K562 (cell line): ENCODE measurements at regions not wholly inside any gene's neighbourhood (a gene's known extent, or its start where the extent isn't known, plus 50 kb on each side); places are given as distances from the start of the nearest gene placed in this dataset.

ENCODE experiments used
- ATAC-seq: fragments of 200-7000 bp; cut with Tn5 transposase; 3 replicates; pipeline ENCODE4 v1.9.1; 2020; ENCODE audit warnings: moderate library complexity
- BruUV-seq: library from RNA; stranded (reverse); fragments of 400-500 nt; replicated peaks from 2 replicates; lab custom pipeline; 2021; lab: Mats Ljungman, UMichigan
- CTCF ChIA-PET: fragments of 300-600 bp; formaldehyde crosslinking; extraction: SDS; loops from one replicate; lab custom pipeline; 2021; ENCODE audit warnings: low intra/inter-chr PET ratio; lab: Yijun Ruan, JAX
- POLR2A ChIA-PET: fragments of 300-600, 350-650 bp; sonication (Branson Sonifier 250); formaldehyde crosslinking; extraction: SDS; loops from one replicate; lab custom pipeline; 2021; ENCODE audit warnings: antibody characterized with exemption, inconsistent platforms; lab: Yijun Ruan, JAX
- DNase-seq, 4 experiments: peaks; one replicate each; pipeline versions ENCODE4 v3.0.0 to v3.0.0-alpha.2; 2011 to 2018; ENCODE audit warnings: low spot score in 3 of 4, mixed read lengths in 3 of 4; ENCODE audit errors: extremely low read depth in 1 of 4
- FAIRE-seq: peaks from 2 replicates; lab custom pipeline; 2011; peaks lifted over from hg19 to GRCh38; lab: Jason Lieb, UNC
- H2AFZ ChIP-seq: 2 replicates; pipeline ENCODE4 v1.6.0; 2011; ENCODE audit warnings: low read depth, low read length, control low read depth, inconsistent platforms
- H3K27ac ChIP-seq: fragments of 200-600 bp; 3 replicates; pipeline ENCODE4 v1.8.0; 2011; ENCODE audit warnings: low read depth, mild to moderate bottlenecking, control low read depth, inconsistent platforms, low read length, moderate library complexity, mixed read lengths; ENCODE audit errors: extremely low read depth
- H3K27me3 ChIP-seq, 2 experiments: fragments of 300-600 bp in 1 of 2; 2 replicates in 1 of 2; 3 replicates in 1 of 2; pipeline versions ENCODE4 v1.6.0 to v1.8.0; 2011; ENCODE audit warnings: inconsistent platforms in 2 of 2, low read length in 2 of 2, mild to moderate bottlenecking in 1 of 2, mixed read lengths in 1 of 2, moderate library complexity in 1 of 2; ENCODE audit not compliant: control insufficient read depth in 2 of 2, insufficient read depth in 2 of 2
- H3K36me3 ChIP-seq: fragments of 300-600 bp; 3 replicates; pipeline ENCODE4 v1.8.0; 2011; ENCODE audit warnings: mild to moderate bottlenecking, low read length, inconsistent platforms; ENCODE audit not compliant: control insufficient read depth, insufficient read depth
- H3K4me1 ChIP-seq, 2 experiments: fragments of 200-600 bp in 1 of 2; replicated peaks in 1 of 2; 2 replicates in 1 of 2; 3 replicates in 1 of 2; pipeline versions ENCODE4 v1.5.1 to v1.8.0; 2011; ENCODE audit warnings: inconsistent platforms in 2 of 2, low read length in 2 of 2, mild to moderate bottlenecking in 1 of 2, mixed read lengths in 1 of 2, moderate library complexity in 1 of 2; ENCODE audit not compliant: control insufficient read depth in 2 of 2, insufficient read depth in 2 of 2
- H3K4me2 ChIP-seq: 2 replicates; pipeline ENCODE4 v1.6.1; 2011; ENCODE audit warnings: low read length, control low read depth, inconsistent platforms, mixed read lengths; ENCODE audit not compliant: insufficient read depth
- H3K4me3 ChIP-seq: fragments of 200-600 bp; sonication (generic), shearing (Covaris generic); 2 replicates; pipeline ENCODE4 v1.5.1; 2016; ENCODE audit warnings: control low read depth, inconsistent platforms
- H3K79me2 ChIP-seq: fragments of 200-600 bp; 3 replicates; pipeline ENCODE4 v1.8.0; 2011; ENCODE audit warnings: low read length, inconsistent platforms; ENCODE audit not compliant: control insufficient read depth, insufficient read depth
- H3K9ac ChIP-seq, 2 experiments: 2 replicates each; pipeline versions ENCODE4 v1.6.0 to v1.6.1; 2011; ENCODE audit warnings: low read depth in 2 of 2, low read length in 2 of 2, control low read depth in 1 of 2, inconsistent platforms in 1 of 2, mild to moderate bottlenecking in 1 of 2, mixed read lengths in 1 of 2; ENCODE audit not compliant: insufficient read depth in 1 of 2
- H3K9me1 ChIP-seq: one replicate; pipeline ENCODE4 v1.6.0; 2011; ENCODE audit warnings: inconsistent platforms, mild to moderate bottlenecking, low read length, moderate library complexity; ENCODE audit not compliant: control insufficient read depth, insufficient read depth
- H3K9me3 ChIP-seq: replicated peaks from 2 replicates; pipeline ENCODE4 v1.5.1; 2011; ENCODE audit warnings: low read depth, low read length, inconsistent platforms; ENCODE audit not compliant: control insufficient read depth, insufficient read depth
- H4K20me1 ChIP-seq: replicated peaks from 2 replicates; pipeline ENCODE4 v1.6.1; 2011; ENCODE audit warnings: low read length, inconsistent platforms, mixed read lengths; ENCODE audit not compliant: control insufficient read depth, insufficient read depth
- ARID1B ChIP-seq: fragments of 450-650 bp; IDR thresholded peaks from 2 replicates; pipeline ENCODE4 v1.6.1; 2016; ENCODE audit warnings: antibody characterized with exemption, mild to moderate bottlenecking, inconsistent platforms
- CEBPG ChIP-seq, 3 experiments: fragments of 200-800 bp in 1 of 3; sonication (Bioruptor generic) in 1 of 3; sonication (generic) in 1 of 3; formaldehyde crosslinking in 1 of 3; IDR thresholded peaks in 2 of 3; conservative IDR thresholded peaks in 1 of 3; 2 replicates each; pipeline versions ENCODE4 v1.6.1 to v1.8.0; 2016 to 2022; ENCODE audit warnings: missing compliant biosample characterization in 2 of 3, missing genetic modification characterization in 2 of 3, mild to moderate bottlenecking in 1 of 3, missing genetic modification reagents in 1 of 3
- CTBP1 ChIP-seq: fragments of 450-650 bp; IDR thresholded peaks from 2 replicates; pipeline ENCODE4 v1.6.1; 2016; ENCODE audit warnings: borderline replicate concordance
- CTCF ChIP-seq, 3 experiments: IDR thresholded peaks in 2 of 3; conservative IDR thresholded peaks in 1 of 3; 2 replicates each; pipeline ENCODE4 v1.5.1; 2011 to 2012; ENCODE audit warnings: low read length in 3 of 3, mild to moderate bottlenecking in 3 of 3, control low read depth in 2 of 3, improper control_type of control experiment in 1 of 3, inconsistent platforms in 1 of 3, low read depth in 1 of 3, mixed read lengths in 1 of 3, moderate library complexity in 1 of 3; ENCODE audit not compliant: insufficient read depth in 2 of 3
- RAD21 ChIP-seq, 2 experiments: fragments of 250-450 bp in 1 of 2; fragments of 450-650 bp in 1 of 2; sonication (Bioruptor Pico) in 1 of 2; formaldehyde crosslinking in 1 of 2; IDR thresholded peaks in 1 of 2; conservative IDR thresholded peaks in 1 of 2; 2 replicates each; pipeline versions ENCODE4 v1.4.0 to v1.8.0; 2020 to 2022; ENCODE audit warnings: mild to moderate bottlenecking in 2 of 2, moderate library complexity in 1 of 2
- STAT6 ChIP-seq: sonication (generic); formaldehyde crosslinking; IDR thresholded peaks from 2 replicates; pipeline ENCODE4 v1.8.1; 2023; ENCODE audit warnings: mild to moderate bottlenecking, missing genetic modification reagents
- SUPT5H ChIP-seq: fragments of 450-650 bp; IDR thresholded peaks from 2 replicates; pipeline ENCODE4 v1.6.1; 2016
- WGBS: fragments of 100-300 bp; shearing (Covaris generic); methylation state at CpG from one replicate; pipeline ENCODE4 v1.1.6; 2016; ENCODE audit warnings: low coverage, mixed read lengths; ENCODE audit not compliant: insufficient coverage; ENCODE audit errors: missing lambda C conversion rate; 5-methylcytosine and 5-hydroxymethylcytosine counted together
- in situ Hi-C: fragments of 300-500 bp; cut with MboI; formaldehyde crosslinking; loops from 4 replicates; pipeline ENCODE4 v1.15.0; 2018; ENCODE audit warnings: inconsistent platforms, mixed read lengths
- intact Hi-C: fragments of 100-400 bp; cut with micrococcal nuclease; formaldehyde crosslinking; loops from 2 replicates; pipeline ENCODE4 v1.14.2; 2022
- TF ChIP-seq, protein P1 (sequence below): sonication (generic); formaldehyde crosslinking; IDR thresholded peaks from 2 replicates; pipeline ENCODE4 v1.8.0; 2022; ENCODE audit warnings: mild to moderate bottlenecking, missing genetic modification reagents

DNA sequence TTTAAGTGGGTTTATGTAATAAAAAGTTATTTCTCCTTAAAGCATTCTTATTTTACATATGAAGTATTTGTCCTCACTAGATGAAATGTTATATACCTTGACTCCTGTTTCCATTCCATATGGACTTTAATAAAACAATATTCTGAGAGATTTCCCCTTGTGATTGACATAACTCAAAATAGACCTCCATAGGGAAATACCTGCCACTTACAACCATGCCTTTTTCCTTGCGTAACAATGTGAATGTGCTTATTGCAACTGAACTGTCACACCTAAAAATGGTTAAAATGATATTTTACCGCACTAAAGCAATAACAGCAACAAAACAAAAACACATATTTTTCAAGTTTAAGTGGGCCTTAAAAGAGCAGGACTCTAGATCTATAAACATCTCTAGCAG lies 70.3 kb upstream of the TGIF1 start (continued):
- TF ChIP-seq STAT6 (CRISPR knock-in tag), result no peak

GRCh38 chr18:3380384-3380961 lies 69.5 kb upstream of the TGIF1 start:
- no peak overlapping the region for H3K4me3 ChIP-seq
- ChIA-PET POLR2A (interaction anchor here (0.5 to 1.3 kb wide), 3 partner anchors 10 to 298 kb away, joined by 3 to 5 read pairs (median 3); no protein-coding TSS in a partner anchor), CTCF (no interaction called here)
- 26% methylated on average over 10 of the region's 10 CpGs for WGBS
- in situ Hi-C loops, result no loop called here
- intact Hi-C loops, result no loop called here
- peak; percentile 78 for FAIRE-seq
- DNase-seq, result peak in 1 of 4 experiments; percentile 54
- H4K20me1 ChIP-seq, result no peaks in the 10 kb centered on the region
- no peaks in the 10 kb centered on the region for H3K9me3 ChIP-seq
- H2AFZ ChIP-seq, result peak overlapping the region; percentile 24
- no peak overlapping the region for H3K27ac ChIP-seq
- H3K4me2 ChIP-seq, result peak overlapping the region; percentile 22; the same call in 1 of the 2 replicates
- H3K9me1 ChIP-seq, result no peaks in the 10 kb centered on the region
- no peaks in the 10 kb centered on the region for H3K79me2 ChIP-seq
- H3K36me3 ChIP-seq, result no peaks in the 10 kb centered on the region
- ATAC-seq, result peak; percentile 39
- peaks cover 0 to 10% of the 10 kb centered on the region in 2 experiments; a peak in 3 of 5 replicates for H3K4me1 ChIP-seq
- no peak overlapping the region for H3K9ac ChIP-seq
- BruUV-seq, result no TSS peak
- no peaks in the 10 kb centered on the region for H3K27me3 ChIP-seq
- no peak for TF ChIP-seq CEBPG (CRISPR knock-in tag; IDR thresholded peaks at IDR 0.05)
- 0 out of 4 replicates have a peak, but pooled peaks of 1 of the 2 experiments have one; percentile 9 for TF ChIP-seq CEBPG (tag; conservative IDR thresholded peaks at IDR 0.05 in 1 of 2, IDR thresholded peaks at IDR 0.05 in 1 of 2)
- TF ChIP-seq, protein P1, sequence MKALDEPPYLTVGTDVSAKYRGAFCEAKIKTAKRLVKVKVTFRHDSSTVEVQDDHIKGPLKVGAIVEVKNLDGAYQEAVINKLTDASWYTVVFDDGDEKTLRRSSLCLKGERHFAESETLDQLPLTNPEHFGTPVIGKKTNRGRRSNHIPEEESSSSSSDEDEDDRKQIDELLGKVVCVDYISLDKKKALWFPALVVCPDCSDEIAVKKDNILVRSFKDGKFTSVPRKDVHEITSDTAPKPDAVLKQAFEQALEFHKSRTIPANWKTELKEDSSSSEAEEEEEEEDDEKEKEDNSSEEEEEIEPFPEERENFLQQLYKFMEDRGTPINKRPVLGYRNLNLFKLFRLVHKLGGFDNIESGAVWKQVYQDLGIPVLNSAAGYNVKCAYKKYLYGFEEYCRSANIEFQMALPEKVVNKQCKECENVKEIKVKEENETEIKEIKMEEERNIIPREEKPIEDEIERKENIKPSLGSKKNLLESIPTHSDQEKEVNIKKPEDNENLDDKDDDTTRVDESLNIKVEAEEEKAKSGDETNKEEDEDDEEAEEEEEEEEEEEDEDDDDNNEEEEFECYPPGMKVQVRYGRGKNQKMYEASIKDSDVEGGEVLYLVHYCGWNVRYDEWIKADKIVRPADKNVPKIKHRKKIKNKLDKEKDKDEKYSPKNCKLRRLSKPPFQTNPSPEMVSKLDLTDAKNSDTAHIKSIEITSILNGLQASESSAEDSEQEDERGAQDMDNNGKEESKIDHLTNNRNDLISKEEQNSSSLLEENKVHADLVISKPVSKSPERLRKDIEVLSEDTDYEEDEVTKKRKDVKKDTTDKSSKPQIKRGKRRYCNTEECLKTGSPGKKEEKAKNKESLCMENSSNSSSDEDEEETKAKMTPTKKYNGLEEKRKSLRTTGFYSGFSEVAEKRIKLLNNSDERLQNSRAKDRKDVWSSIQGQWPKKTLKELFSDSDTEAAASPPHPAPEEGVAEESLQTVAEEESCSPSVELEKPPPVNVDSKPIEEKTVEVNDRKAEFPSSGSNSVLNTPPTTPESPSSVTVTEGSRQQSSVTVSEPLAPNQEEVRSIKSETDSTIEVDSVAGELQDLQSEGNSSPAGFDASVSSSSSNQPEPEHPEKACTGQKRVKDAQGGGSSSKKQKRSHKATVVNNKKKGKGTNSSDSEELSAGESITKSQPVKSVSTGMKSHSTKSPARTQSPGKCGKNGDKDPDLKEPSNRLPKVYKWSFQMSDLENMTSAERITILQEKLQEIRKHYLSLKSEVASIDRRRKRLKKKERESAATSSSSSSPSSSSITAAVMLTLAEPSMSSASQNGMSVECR (CRISPR knock-in tag), result no peak
- peak in 1 of 3 experiments; percentile 21; a peak in 1 of 6 replicates for TF ChIP-seq CTCF (IDR thresholded peaks at IDR 0.05 in 2 of 3, conservative IDR thresholded peaks at IDR 0.05 in 1 of 3; ENCODE audit: insufficient read depth in 2 of 3, low read depth in 1 of 3, low read length in 3 of 3)
- peak; percentile 28; the same call in 1 of the 2 replicates for TF ChIP-seq CTBP1
- TF ChIP-seq SUPT5H, result no peak
- TF ChIP-seq ARID1B, result 0 out of 2 replicates have a peak, but pooled peaks have one; percentile 9
- peak in 1 of 2 experiments; percentile 35; a peak in 2 of 4 replicates for TF ChIP-seq RAD21 (CRISPR knock-in tag; conservative IDR thresholded peaks at IDR 0.05 in 1 of 2, IDR thresholded peaks at IDR 0.05 in 1 of 2)
